GM12891 (cell line): ENCODE measurements at regions not wholly inside any gene's neighbourhood (a gene's known extent, or its start where the extent isn't known, plus 50 kb on each side); places are given as distances from the start of the nearest gene placed in this dataset.

Experiments used
- POLR2A ChIP-seq: IDR thresholded peaks from 2 replicates; pipeline ENCODE4 v1.6.1; 2011; ENCODE audit warnings: low read depth, low read length, control low read depth
- POLR2AphosphoS5 ChIP-seq: IDR thresholded peaks from 2 replicates; pipeline ENCODE4 v1.6.1; 2011; ENCODE audit warnings: low read depth, low read length, control low read depth
- POU2F2 ChIP-seq: IDR thresholded peaks from 2 replicates; pipeline ENCODE4 v1.6.1; 2011; ENCODE audit warnings: low read depth, mild to moderate bottlenecking, control low read depth, low read length, moderate library complexity
- TAF1 ChIP-seq: IDR thresholded peaks from 2 replicates; pipeline ENCODE4 v1.6.1; 2011; ENCODE audit warnings: low read depth, low read length, control low read depth

DNA sequence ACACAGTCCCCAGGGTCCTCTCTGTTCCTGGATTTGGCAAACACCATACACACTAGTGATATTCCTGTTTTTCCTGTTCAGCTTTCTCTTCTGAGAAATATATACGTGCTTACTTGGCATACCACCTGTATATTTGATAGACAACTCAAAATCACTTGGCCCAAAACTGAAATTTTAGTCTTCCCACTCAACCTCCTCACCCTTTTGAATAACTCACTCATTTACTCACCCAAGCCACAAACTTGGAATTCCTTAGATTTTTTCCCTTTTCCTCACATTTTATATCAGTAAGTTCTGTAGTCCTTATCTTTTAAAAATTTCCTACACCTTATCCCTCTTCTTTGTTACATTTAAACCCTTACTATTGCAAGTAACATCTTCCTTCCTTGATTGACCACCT is 143.4 kb downstream of the PPP1R3A start:
- no peak for TF ChIP-seq POU2F2
- TF ChIP-seq POLR2A: no peak
- TF ChIP-seq TAF1: no peak
- no peak for TF ChIP-seq POLR2AphosphoS5
